Fibroblast of villous mesenchyme (primary cell): ENCODE measurements at regions not wholly inside any gene's neighbourhood (a gene's known extent, or its start where the extent isn't known, plus 50 kb on each side); places are given as distances from the start of the nearest gene placed in this dataset.

Experiments
- DNase-seq: peaks from one replicate; pipeline ENCODE4 v3.0.0-alpha.2; 2010; ENCODE audit warnings: low read depth
- H3K4me3 ChIP-seq: 2 replicates; pipeline ENCODE4 v1.5.1; 2011; ENCODE audit warnings: low read depth, mild to moderate bottlenecking, low read length
- CTCF ChIP-seq: IDR thresholded peaks from 2 replicates; pipeline ENCODE4 v1.5.1; 2012; ENCODE audit warnings: low read depth, mild to moderate bottlenecking, low read length; ENCODE audit not compliant: insufficient read depth

GRCh38 chr4:14446904-14447303, 555.4 kb upstream of the CPEB2 start:
- TF ChIP-seq CTCF: no peak
- no peak for DNase-seq

GRCh38 chr4:14449308-14449707, 553.0 kb upstream of the CPEB2 start:
- H3K4me3 ChIP-seq: no peak overlapping the region

More at GRCh38 chr4:14446904-14447303, 555.4 kb upstream of the CPEB2 start:
- no peak overlapping the region for H3K4me3 ChIP-seq

GRCh38 chr4:14452001-14452400, 550.3 kb upstream of the CPEB2 start:
- no peak overlapping the region for H3K4me3 ChIP-seq
- no peak for DNase-seq
- TF ChIP-seq CTCF: no peak

More at GRCh38 chr4:14449308-14449707, 553.0 kb upstream of the CPEB2 start:
- DNase-seq: no peak
- TF ChIP-seq CTCF: no peak

- no peak for TF ChIP-seq CTCF
- no peak overlapping the region for H3K4me3 ChIP-seq
- DNase-seq: no peak
Measured at GRCh38 chr4:14452764-14453163, 549.5 kb upstream of the CPEB2 start.

GRCh38 chr4:14458463-14458862, 543.8 kb upstream of the CPEB2 start:
- TF ChIP-seq CTCF: no peak
- no peak overlapping the region for H3K4me3 ChIP-seq

GRCh38 chr4:14465057-14465456, 537.2 kb upstream of the CPEB2 start:
- TF ChIP-seq CTCF: no peak
- H3K4me3 ChIP-seq: no peak overlapping the region
- no peak for DNase-seq

More at GRCh38 chr4:14458463-14458862, 543.8 kb upstream of the CPEB2 start:
- no peak for DNase-seq

- H3K4me3 ChIP-seq: no peak overlapping the region
- no peak for DNase-seq
- no peak for TF ChIP-seq CTCF
Measured at GRCh38 chr4:14465507-14465906, 536.8 kb upstream of the CPEB2 start.
